ENCODE measurements at regions not wholly inside any gene's neighbourhood (a gene's known extent, or its start where the extent isn't known, plus 50 kb on each side); places are given as distances from the start of the nearest gene placed in this dataset.
A peak's percentile ranks its signal among the peaks of the same experiment; 100 is the strongest.

DNA sequence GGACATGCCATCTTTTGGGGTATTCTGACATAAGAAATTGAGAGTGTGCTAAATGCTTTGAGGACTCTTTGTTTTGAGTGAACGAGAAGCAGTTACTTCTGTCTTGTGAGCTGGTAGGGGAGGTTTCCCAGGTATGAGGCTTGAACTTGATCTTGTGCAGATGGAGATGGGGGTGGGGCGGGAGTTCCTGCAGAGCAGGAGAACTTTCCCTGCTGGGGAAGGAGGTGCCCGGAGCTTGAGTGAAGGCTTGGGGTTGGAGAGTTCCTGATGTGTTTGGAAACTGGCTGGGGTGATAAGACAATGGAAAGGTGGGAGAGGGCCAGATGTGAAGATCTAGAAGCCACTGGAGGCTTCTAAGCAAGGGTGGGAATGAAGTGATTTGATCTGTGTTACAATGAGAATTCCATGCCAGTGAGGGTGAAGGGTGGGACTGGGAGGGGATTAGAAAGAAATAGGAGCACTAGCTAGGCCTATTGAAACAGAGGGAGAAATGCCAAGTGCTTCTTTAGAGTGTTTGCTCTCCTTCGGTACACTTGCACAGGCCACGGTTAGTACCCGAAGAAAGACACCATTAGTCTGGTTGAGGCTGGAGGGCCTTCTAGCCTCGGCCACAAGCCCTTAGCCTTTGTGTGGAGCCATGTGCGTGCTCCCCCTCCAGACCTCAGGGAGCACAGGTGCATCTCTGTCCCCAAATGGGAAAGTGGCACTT, 103.5 kb upstream of the STOX2 start:
- no peaks in the 10 kb centered on the region for H3K9me3 ChIP-seq
- no peak for ATAC-seq
- WGBS, 2 donors (ENCODE audit: low coverage in 1 of 2) = 59 to 71% methylated on average over 8 of the region's 8 CpGs
- no peaks in the 10 kb centered on the region for H3K36me3 ChIP-seq
- H3K4me1 ChIP-seq = peaks cover 0 to 26% (median 0%) of the 10 kb centered on the region in 3 donors
- peaks cover 44% of the 10 kb centered on the region for H3K27me3 ChIP-seq
- TF ChIP-seq POLR2A (IDR thresholded peaks at IDR 0.05) = no peak
- TF ChIP-seq EP300 (IDR thresholded peaks at IDR 0.05) = no peak
- no peak for TF ChIP-seq POLR2AphosphoS5 (IDR thresholded peaks at IDR 0.05)
- TF ChIP-seq, protein P1, sequence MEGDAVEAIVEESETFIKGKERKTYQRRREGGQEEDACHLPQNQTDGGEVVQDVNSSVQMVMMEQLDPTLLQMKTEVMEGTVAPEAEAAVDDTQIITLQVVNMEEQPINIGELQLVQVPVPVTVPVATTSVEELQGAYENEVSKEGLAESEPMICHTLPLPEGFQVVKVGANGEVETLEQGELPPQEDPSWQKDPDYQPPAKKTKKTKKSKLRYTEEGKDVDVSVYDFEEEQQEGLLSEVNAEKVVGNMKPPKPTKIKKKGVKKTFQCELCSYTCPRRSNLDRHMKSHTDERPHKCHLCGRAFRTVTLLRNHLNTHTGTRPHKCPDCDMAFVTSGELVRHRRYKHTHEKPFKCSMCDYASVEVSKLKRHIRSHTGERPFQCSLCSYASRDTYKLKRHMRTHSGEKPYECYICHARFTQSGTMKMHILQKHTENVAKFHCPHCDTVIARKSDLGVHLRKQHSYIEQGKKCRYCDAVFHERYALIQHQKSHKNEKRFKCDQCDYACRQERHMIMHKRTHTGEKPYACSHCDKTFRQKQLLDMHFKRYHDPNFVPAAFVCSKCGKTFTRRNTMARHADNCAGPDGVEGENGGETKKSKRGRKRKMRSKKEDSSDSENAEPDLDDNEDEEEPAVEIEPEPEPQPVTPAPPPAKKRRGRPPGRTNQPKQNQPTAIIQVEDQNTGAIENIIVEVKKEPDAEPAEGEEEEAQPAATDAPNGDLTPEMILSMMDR (IDR thresholded peaks at IDR 0.05) = no peak
- H3K27ac ChIP-seq = no peak overlapping the region
- no peak overlapping the region for H3K4me3 ChIP-seq

DNA sequence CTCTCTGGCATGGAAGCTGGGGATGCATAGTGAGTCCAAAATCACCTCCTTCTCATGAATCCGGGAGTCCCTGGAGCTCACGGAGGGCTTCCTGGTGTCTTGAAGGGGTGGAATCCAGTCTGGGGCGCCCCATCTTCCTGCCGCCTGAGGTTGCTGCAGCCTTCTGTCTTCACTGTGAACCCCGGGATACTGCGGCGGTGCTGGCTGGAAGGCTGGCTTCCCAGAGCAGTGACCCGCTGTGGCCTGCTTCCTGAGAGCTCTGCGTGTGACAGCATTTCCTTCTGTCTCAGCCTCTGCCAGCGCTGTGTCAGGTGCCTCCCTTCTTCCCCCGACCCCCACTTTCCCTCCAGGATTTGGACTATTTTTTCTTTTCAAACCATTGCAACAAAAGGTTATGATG, 98.8 kb upstream of the STOX2 start:
- Histone ChIP-seq H3K27me3 (no peaks in the 10 kb centered on the region), H3K4me1 (no peaks in the 10 kb centered on the region), H3K27ac (peak overlapping the region in 2 of 4 donors; percentile 47 to 59), H3K9me3 (no peaks in the 10 kb centered on the region), H3K36me3 (no peaks in the 10 kb centered on the region), H3K4me3 (no peak overlapping the region)
- no peak for ATAC-seq
- WGBS, 2 donors (ENCODE audit: low coverage in 1 of 2) = 60 to 74% methylated on average over 1 to 7 of the region's 11 CpGs
- TF ChIP-seq, protein P1 (IDR thresholded peaks at IDR 0.05) = no peak
- TF ChIP-seq POLR2AphosphoS5 (IDR thresholded peaks at IDR 0.05) (no peak), POLR2A (IDR thresholded peaks at IDR 0.05) (no peak), EP300 (IDR thresholded peaks at IDR 0.05) (no peak)

DNA sequence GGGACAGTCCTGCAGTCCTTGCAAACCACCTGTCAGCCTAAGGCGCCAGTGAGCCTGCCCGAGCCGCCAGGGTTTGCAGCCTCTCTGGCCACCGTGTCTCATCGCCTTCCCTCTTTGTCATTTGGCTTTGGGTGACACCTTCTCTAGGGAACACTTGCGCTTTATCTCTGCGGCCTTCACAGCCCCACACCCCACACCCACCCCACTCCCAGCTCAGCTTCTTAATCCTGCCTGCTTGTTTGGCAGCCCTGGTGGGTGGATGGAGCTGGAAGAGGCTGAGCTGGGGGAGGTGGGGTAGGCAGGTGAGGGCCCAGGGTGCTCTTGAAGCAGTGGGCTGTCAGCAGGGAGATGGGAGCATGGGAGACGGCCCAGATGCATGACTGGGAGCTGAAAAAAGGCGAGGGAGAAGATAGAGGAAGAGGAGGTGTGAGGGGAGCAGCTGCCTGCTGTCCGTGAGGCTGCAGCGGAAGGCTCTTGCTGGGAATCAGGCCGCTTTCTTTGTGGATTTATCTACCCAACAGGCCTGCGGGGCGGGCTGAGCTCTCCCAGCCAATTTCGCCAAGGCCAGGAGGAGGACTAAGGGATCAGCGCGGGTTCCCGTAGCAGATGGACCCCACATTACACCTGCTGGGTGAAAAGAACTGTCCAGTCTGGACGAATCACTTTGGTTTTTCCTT, 97.5 kb upstream of the STOX2 start:
- peak overlapping the region in 3 of 4 donors; percentile 32 to 59 (median 41) for H3K27ac ChIP-seq
- 44 to 70% methylated on average over 5 to 13 of the region's 19 CpGs for WGBS, 2 donors (ENCODE audit: low coverage in 1 of 2)

DNA sequence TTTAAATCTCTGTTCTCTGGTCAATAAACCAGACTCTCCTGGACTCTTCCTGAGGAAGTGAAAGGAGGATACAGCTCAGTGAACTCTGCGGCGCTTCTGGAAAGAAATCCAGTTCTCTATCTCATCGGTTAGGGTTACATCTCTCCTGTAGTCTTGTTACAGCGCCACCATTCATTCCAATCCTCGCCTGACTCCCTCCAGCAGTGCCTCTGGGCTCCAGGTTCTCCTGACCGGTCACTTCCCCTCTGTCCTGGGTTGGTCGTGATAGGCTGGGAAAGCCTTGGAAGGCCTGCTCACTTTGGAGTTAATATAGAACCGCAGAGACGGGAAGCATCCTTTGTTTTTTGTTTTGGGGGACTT, 97.0 kb upstream of the STOX2 start:
- TF ChIP-seq POLR2A (IDR thresholded peaks at IDR 0.05) (no peak), POLR2AphosphoS5 (IDR thresholded peaks at IDR 0.05) (no peak), EP300 (IDR thresholded peaks at IDR 0.05) (no peak)
- TF ChIP-seq, protein P1 (IDR thresholded peaks at IDR 0.05) = no peak
- Histone ChIP-seq H3K27ac (peak overlapping the region in 3 of 4 donors; percentile 32 to 59 (median 41)), H3K4me3 (no peak overlapping the region), H3K9me3 (no peaks in the 10 kb centered on the region), H3K27me3 (no peaks in the 10 kb centered on the region), H3K4me1 (no peaks in the 10 kb centered on the region), H3K36me3 (no peaks in the 10 kb centered on the region)
- WGBS, 2 donors (ENCODE audit: low coverage in 1 of 2) = 50 to 65% methylated on average over 4 to 8 of the region's 9 CpGs
- peak; percentile 41 for ATAC-seq

More for the DNA sequence above, 97.5 kb upstream of the STOX2 start:
- Histone ChIP-seq H3K36me3 (no peaks in the 10 kb centered on the region), H3K4me3 (no peak overlapping the region), H3K9me3 (no peaks in the 10 kb centered on the region), H3K4me1 (no peaks in the 10 kb centered on the region), H3K27me3 (no peaks in the 10 kb centered on the region)
- TF ChIP-seq EP300 (IDR thresholded peaks at IDR 0.05) (no peak), POLR2AphosphoS5 (IDR thresholded peaks at IDR 0.05) (no peak)
- no peak for ATAC-seq

DNA sequence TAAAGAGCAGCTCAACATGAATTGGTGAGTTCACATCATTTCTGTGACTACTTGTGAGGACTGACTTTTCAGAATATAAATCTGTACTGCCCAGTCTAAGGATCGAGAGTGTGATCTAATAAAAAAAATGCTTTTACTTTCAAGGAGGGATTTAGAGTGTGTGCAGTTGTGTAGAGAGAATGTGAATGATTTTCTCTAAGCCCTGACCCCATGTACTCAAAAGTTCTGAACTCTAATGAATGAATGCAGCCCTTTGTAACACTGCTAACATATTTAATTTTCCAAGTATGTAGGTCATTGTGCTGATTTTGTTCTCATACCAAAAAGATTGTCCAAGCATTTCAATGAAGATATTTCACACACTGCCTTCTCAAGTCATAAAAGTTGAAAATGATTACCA, 92.5 kb upstream of the STOX2 start:
- TF ChIP-seq POLR2AphosphoS5 (IDR thresholded peaks at IDR 0.05) = no peak
- TF ChIP-seq POLR2A (IDR thresholded peaks at IDR 0.05) = no peak
- no peak for TF ChIP-seq EP300 (IDR thresholded peaks at IDR 0.05)
- TF ChIP-seq, protein P1 (IDR thresholded peaks at IDR 0.05) = no peak
- no peaks in the 10 kb centered on the region for H3K9me3 ChIP-seq
- no peak overlapping the region for H3K4me3 ChIP-seq
- WGBS, 2 donors (ENCODE audit: low coverage in 1 of 2) = 50 to 67% methylated on average over 1 of the region's 1 CpG
- no peak overlapping the region for H3K27ac ChIP-seq
- no peak for ATAC-seq
- no peaks in the 10 kb centered on the region for H3K4me1 ChIP-seq
- H3K36me3 ChIP-seq = no peaks in the 10 kb centered on the region
- no peaks in the 10 kb centered on the region for H3K27me3 ChIP-seq

All from gastroesophageal sphincter (tissue), 4 donors.